Bronchial epithelial cell (primary cell): ENCODE measurements at regions not wholly inside any gene's neighbourhood (a gene's known extent, or its start where the extent isn't known, plus 50 kb on each side); places are given as distances from the start of the nearest gene placed in this dataset.

Source experiments
- DNase-seq: peaks from one replicate; pipeline ENCODE4 v3.0.0-alpha.2; 2010; ENCODE audit warnings: low read depth
- FAIRE-seq: peaks from 2 replicates; lab custom pipeline; 2011; peaks lifted over from hg19 to GRCh38; lab: Jason Lieb, UNC
- H3K27me3 ChIP-seq: 2 replicates; pipeline ENCODE4 v1.5.1; 2011; ENCODE audit warnings: low read length; ENCODE audit not compliant: control insufficient read depth, insufficient read depth
- H3K36me3 ChIP-seq: 2 replicates; pipeline ENCODE4 v1.5.1; 2011; ENCODE audit warnings: low read length; ENCODE audit not compliant: control insufficient read depth, insufficient read depth
- H3K4me3 ChIP-seq: 2 replicates; pipeline ENCODE4 v1.5.1; 2011; ENCODE audit warnings: mild to moderate bottlenecking, low read depth, low read length, control low read depth
- TF ChIP-seq, protein P1 (sequence below): IDR thresholded peaks from 2 replicates; pipeline ENCODE4 v1.5.1; 2011; ENCODE audit warnings: mild to moderate bottlenecking, moderate library complexity, low read length, control low read depth, inconsistent platforms; ENCODE audit not compliant: insufficient read depth, severe bottlenecking

DNA sequence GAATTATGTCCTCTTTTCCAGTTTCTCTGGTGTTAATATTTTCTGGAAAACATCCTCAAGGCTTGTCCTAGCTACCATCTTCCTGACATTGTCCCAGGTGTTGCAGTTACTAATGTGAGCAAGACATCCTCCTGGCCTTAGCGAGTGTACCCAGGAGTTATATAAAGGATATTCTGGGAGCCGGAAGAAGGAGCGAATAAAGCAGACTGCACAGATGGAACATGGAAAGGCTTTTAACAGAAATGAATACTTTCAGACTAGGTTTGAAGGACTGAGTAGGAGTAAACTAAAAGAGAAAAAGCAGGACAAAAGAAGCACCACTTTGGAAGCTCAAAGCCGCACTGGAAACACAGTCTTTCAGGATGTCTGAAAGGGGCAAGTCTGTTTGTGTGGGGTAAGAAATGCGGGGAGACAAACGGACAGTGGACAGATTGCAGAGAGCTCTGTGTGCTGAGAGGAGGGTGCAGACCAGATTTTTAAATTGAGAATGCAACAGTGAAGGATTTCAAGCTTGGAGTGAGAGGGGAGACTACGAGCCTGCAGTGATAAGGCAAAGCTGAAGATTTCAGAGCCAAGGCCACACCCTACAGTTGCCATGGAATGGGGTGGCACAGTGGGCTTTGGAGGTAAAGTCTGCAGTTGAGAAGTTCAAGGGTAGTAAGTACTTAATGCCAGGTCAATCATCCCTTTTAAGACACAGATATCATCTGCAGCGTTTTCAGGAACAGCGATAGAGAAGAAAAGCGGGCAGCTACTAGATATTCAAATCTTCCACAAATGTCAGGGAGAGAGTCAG lies 94.1 kb upstream of the TAF11L2 start:
- Histone ChIP-seq H3K27me3 (no peaks in the 10 kb centered on the region), H3K4me3 (no peak overlapping the region), H3K36me3 (no peaks in the 10 kb centered on the region)
- DNase-seq (no peak), FAIRE-seq (no peak)
- TF ChIP-seq, protein P1, sequence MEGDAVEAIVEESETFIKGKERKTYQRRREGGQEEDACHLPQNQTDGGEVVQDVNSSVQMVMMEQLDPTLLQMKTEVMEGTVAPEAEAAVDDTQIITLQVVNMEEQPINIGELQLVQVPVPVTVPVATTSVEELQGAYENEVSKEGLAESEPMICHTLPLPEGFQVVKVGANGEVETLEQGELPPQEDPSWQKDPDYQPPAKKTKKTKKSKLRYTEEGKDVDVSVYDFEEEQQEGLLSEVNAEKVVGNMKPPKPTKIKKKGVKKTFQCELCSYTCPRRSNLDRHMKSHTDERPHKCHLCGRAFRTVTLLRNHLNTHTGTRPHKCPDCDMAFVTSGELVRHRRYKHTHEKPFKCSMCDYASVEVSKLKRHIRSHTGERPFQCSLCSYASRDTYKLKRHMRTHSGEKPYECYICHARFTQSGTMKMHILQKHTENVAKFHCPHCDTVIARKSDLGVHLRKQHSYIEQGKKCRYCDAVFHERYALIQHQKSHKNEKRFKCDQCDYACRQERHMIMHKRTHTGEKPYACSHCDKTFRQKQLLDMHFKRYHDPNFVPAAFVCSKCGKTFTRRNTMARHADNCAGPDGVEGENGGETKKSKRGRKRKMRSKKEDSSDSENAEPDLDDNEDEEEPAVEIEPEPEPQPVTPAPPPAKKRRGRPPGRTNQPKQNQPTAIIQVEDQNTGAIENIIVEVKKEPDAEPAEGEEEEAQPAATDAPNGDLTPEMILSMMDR: no peak

DNA sequence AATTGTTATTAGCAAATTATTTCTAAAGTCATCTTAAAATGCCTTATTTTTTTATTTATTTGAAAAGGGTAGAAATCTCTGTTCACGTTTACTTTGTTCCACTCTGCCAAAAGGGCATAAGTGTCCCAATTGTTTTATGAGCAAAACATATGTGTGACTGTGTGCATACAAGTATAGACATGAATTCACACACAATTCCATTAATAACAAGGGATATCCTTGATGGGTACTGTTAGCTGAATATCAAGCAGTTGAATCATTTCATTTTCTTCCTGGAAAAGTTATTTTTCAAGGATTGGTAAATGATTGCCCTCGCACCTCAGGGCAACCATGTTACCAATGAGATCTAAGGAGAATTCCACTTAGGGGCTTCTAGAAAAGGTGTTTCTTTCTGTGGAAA lies 92.1 kb upstream of the TAF11L2 start:
- FAIRE-seq: no peak

DNA sequence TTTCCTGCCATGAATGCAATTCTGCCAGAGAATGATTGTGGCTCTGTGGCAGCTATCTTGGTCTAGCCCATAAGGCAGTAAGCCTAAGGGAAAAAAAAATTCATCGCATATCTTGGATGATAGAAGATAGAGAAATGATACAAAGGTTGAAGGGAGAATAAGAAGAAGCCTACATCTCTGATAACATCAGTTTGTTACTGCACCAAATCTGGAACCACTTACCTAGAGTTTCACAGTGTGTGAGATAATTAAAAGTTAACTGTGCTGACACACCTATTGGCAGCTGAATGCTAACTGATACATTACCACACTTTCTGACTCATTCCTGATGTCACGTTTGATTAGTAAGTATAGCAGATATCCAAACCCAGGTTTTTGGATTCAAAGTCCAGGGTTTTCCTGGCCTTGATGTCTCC lies 91.6 kb upstream of the TAF11L2 start:
- peak; percentile 93 for DNase-seq
- no peaks in the 10 kb centered on the region for H3K36me3 ChIP-seq
- TF ChIP-seq, protein P1: no peak
- H3K27me3 ChIP-seq: no peaks in the 10 kb centered on the region
- H3K4me3 ChIP-seq: no peak overlapping the region
- no peak for FAIRE-seq

More for the DNA sequence above, 92.1 kb upstream of the TAF11L2 start:
- H3K27me3 ChIP-seq: no peaks in the 10 kb centered on the region
- peak; percentile 95 for DNase-seq
- TF ChIP-seq, protein P1: no peak
- no peaks in the 10 kb centered on the region for H3K36me3 ChIP-seq
- no peak overlapping the region for H3K4me3 ChIP-seq

DNA sequence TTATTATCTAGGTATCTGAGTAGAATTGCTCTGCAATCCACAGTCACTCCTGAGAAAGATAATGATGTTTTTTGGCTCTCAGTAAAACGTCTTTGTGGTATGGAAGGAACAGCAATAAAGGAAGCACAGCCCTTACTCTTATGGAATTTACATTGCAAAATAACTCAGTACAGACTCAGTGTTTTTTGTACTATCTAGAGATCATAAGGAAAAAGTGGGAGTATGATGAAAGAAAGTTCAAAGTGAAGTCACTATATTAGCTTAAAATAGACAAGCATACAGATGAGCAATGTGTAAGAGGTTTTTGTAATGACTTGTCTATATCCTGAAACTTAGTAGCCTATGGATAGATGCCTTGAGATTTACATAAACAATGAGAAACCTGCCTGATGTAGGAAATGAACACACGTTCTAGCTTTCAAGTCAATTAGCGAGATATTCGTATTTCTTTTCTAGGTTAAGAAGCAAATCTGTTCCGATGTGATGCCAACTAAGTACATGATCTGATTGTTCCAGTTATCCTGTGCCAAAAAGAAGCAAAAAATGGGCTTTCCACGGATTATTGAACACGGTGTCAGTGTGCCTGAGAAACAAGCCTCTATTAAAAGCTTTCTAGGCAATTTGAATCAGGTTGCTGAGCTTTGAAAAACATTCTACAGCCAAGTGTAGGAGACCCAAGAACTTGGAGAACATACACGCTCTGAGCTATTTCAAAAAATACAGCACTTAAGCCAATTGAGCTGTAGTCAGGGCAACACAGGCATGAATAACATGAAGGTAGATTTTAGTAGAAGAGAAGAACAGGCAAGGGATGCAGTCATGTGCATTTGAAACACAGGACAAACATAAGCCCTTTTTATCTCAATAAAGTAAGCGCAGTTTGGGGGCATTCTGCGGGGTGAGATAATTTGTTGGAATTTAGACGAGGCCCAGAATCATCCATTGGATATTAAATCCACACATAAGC lies 86.3 kb upstream of the TAF11L2 start:
- H3K4me3 ChIP-seq: no peak overlapping the region
- FAIRE-seq (no peak), DNase-seq (peak; percentile 90)
- H3K36me3 ChIP-seq: no peaks in the 10 kb centered on the region
- TF ChIP-seq, protein P1: no peak
- H3K27me3 ChIP-seq: no peaks in the 10 kb centered on the region

DNA sequence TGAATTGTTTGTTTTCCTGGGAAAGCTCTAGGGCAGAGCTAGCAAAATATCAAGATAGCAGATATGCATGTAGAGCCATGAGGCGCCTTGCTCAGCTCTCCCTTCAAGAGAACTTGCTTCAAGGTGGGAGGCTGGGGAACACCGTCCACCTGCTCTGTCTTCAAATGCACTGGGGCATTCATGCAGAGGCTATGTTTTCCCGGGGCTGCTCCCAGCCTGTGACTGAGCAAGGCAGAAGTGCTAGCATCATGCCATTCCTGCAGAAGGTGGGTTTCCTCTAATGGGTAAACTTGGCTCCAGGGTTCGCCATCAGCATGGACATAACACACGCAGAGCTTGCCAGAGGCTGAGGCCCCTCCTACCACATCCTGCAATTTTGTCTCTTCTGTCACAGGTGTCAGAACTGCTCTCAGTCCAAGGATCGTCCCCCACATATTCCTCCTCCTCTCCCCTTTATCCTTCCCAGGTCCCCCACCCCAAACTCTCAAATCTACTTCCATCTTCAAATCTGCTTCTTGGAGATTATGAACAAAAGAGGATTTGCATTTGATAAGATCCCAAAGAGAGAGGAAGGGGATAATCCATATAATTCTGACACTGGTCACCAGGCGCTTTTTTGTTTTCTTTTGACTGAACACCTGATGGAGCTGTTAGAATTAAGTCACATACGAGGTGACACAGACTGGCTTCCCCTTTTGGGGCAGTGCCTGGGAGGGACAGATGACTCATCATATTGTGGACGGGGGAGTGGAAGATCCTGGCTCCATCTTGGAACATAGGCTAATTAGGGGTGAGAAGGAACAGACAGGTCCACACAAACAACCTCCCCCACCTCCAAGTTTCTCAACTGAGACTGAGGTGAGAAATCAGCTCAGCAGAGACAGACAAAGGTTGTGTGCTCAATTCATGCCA lies 85.0 kb upstream of the TAF11L2 start:
- no peak overlapping the region for H3K4me3 ChIP-seq
- H3K27me3 ChIP-seq: no peaks in the 10 kb centered on the region
- peak; percentile 14 for DNase-seq
- TF ChIP-seq, protein P1: no peak
- no peaks in the 10 kb centered on the region for H3K36me3 ChIP-seq
- peak; percentile 50 for FAIRE-seq
